Mucosa of descending colon (tissue), 3 donors: ENCODE measurements at regions not wholly inside any gene's neighbourhood (a gene's known extent, or its start where the extent isn't known, plus 50 kb on each side); places are given as distances from the start of the nearest gene placed in this dataset.
"Not testable (repeated sequence)": the region's sequence is repeated elsewhere in the genome, so short reads cannot be mapped to it uniquely, and the experiment has no call there.

Experiments used
- ATAC-seq: fragments of 200-7000 bp; cut with Tn5 transposase; one replicate; pipeline ENCODE4 v1.9.1; 2020; ENCODE audit warnings: mild to moderate bottlenecking, moderate library complexity
- DNase-seq, 3 donors: peaks; one replicate each; pipeline ENCODE4 v3.0.0-alpha.2; 2020
- H3K36me3 ChIP-seq: fragments of 200-600 bp; one replicate; pipeline ENCODE4 v1.8.0; 2021; ENCODE audit warnings: low read depth, mild to moderate bottlenecking
- H3K4me1 ChIP-seq: fragments of 200-600 bp; one replicate; pipeline ENCODE4 v1.8.0; 2021; ENCODE audit warnings: low read depth, mild to moderate bottlenecking
- H3K4me3 ChIP-seq: fragments of 200-600 bp; one replicate; pipeline ENCODE4 v1.8.0; 2021; ENCODE audit warnings: mild to moderate bottlenecking
- H3K9me3 ChIP-seq: fragments of 200-600 bp; one replicate; pipeline ENCODE4 v1.8.0; 2021; ENCODE audit warnings: mild to moderate bottlenecking
- CTCF ChIP-seq: fragments of 200-600 bp; IDR thresholded peaks from one replicate; pipeline ENCODE4 v1.8.0; 2022; ENCODE audit warnings: antibody characterized with exemption, mild to moderate bottlenecking
- intact Hi-C, 2 donors: fragments of 100-400 bp; cut with DNase I in 1 of 2; cut with micrococcal nuclease in 1 of 2; formaldehyde crosslinking; loops; one replicate each; pipeline versions ENCODE4 v1.11.0 to v1.11.1; 2022; cut with DNase I, micrococcal nuclease
- donor health status: DM: no; HTN: no; CAD: no; lungs with moderate emphysema.
- donor health status: DM: no; HTN: no; CAD: no.
- donor health status: DM: no; HTN: yes; CAD: no.

GRCh38 chr2:47626664-47627063 lies 55.9 kb upstream of the KCNK12 start:
- no peaks in the 10 kb centered on the region for H3K9me3 ChIP-seq
- H3K4me1 ChIP-seq, result no peaks in the 10 kb centered on the region
- no peak for ATAC-seq
- intact Hi-C loops, result no loop called here
- H3K36me3 ChIP-seq, result no peaks in the 10 kb centered on the region
- TF ChIP-seq CTCF, result no peak
- DNase-seq, result no peak
- no peak overlapping the region for H3K4me3 ChIP-seq

GRCh38 chr2:47623140-47623539 lies 52.4 kb upstream of the KCNK12 start:
- H3K9me3 ChIP-seq, DNase-seq, ATAC-seq, intact Hi-C loops, H3K4me1 ChIP-seq, H3K36me3 ChIP-seq, H3K4me3 ChIP-seq: not testable (repeated sequence)

- Histone ChIP-seq H3K9me3 (no peaks in the 10 kb centered on the region), H3K36me3 (no peaks in the 10 kb centered on the region), H3K4me1 (no peaks in the 10 kb centered on the region), H3K4me3 (no peak overlapping the region)
- no peak for TF ChIP-seq CTCF
- no peak for ATAC-seq
- intact Hi-C loops, result no loop called here
- DNase-seq, result no peak
Observed at GRCh38 chr2:47620770-47621437, 50.1 kb upstream of the KCNK12 start.
